ENCODE measurements at regions not wholly inside any gene's neighbourhood (a gene's known extent, or its start where the extent isn't known, plus 50 kb on each side); places are given as distances from the start of the nearest gene placed in this dataset.

- no peak for DNase-seq (ENCODE audit: low spot score)
Observed at GRCh38 chr22:27223317-27224177, 566.2 kb downstream of the MIAT start.

GRCh38 chr22:27224485-27225374 is 567.3 kb downstream of the MIAT start:
- DNase-seq (ENCODE audit: low spot score), result no peak

GRCh38 chr22:27226666-27227065 is 569.3 kb downstream of the MIAT start:
- DNase-seq (ENCODE audit: low spot score), result no peak

- DNase-seq (ENCODE audit: low spot score), result no peak
Observed at GRCh38 chr22:27228771-27229170, 571.4 kb downstream of the MIAT start.

- DNase-seq (ENCODE audit: low spot score), result no peak
Observed at GRCh38 chr22:27230189-27230588, 571.4 kb downstream of the MN1 start.

GRCh38 chr22:27231266-27231665 is 570.3 kb downstream of the MN1 start:
- DNase-seq (ENCODE audit: low spot score), result no peak

- no peak for DNase-seq (ENCODE audit: low spot score)
Observed at GRCh38 chr22:27232077-27232476, 569.5 kb downstream of the MN1 start.

- DNase-seq (ENCODE audit: low spot score), result no peak
Observed at GRCh38 chr22:27237080-27237741, 564.3 kb downstream of the MN1 start.

- DNase-seq (ENCODE audit: low spot score), result no peak
Observed at GRCh38 chr22:27238935-27239510, 562.5 kb downstream of the MN1 start.

- DNase-seq (ENCODE audit: low spot score), result no peak
Observed at GRCh38 chr22:27239520-27239919, 562.0 kb downstream of the MN1 start.

- no peak for DNase-seq (ENCODE audit: low spot score)
Observed at GRCh38 chr22:27240298-27241075, 561.1 kb downstream of the MN1 start.

- no peak for DNase-seq (ENCODE audit: low spot score)
Observed at GRCh38 chr22:27241430-27242321, 559.9 kb downstream of the MN1 start.

GRCh38 chr22:27242474-27242873 is 559.1 kb downstream of the MN1 start:
- DNase-seq (ENCODE audit: low spot score), result no peak

GRCh38 chr22:27242917-27243589 is 558.5 kb downstream of the MN1 start:
- DNase-seq (ENCODE audit: low spot score), result no peak

GRCh38 chr22:27244328-27244727 is 557.2 kb downstream of the MN1 start:
- DNase-seq (ENCODE audit: low spot score), result no peak

GRCh38 chr22:27245056-27245455 is 556.5 kb downstream of the MN1 start:
- no peak for DNase-seq (ENCODE audit: low spot score)

- no peak for DNase-seq (ENCODE audit: low spot score)
Observed at GRCh38 chr22:27246558-27246957, 555.0 kb downstream of the MN1 start.

GRCh38 chr22:27247701-27248434 is 553.7 kb downstream of the MN1 start:
- no peak for DNase-seq (ENCODE audit: low spot score)

GRCh38 chr22:27250418-27250817 is 551.1 kb downstream of the MN1 start:
- DNase-seq (ENCODE audit: low spot score), result no peak

Measured in germinal center (tissue), 1 donor.